ENCODE measurements at regions not wholly inside any gene's neighbourhood (a gene's known extent, or its start where the extent isn't known, plus 50 kb on each side); places are given as distances from the start of the nearest gene placed in this dataset.
"Not testable (repeated sequence)": the region's sequence is repeated elsewhere in the genome, so short reads cannot be mapped to it uniquely, and the experiment has no call there.

GRCh38 chr4:23976423-23976822, 86.6 kb upstream of the PPARGC1A start:
- DNase-seq = no peak

- no peak for DNase-seq
Measured at GRCh38 chr4:23973308-23973855, 83.5 kb upstream of the PPARGC1A start.

- no peak for DNase-seq
Measured at GRCh38 chr4:23972805-23973204, 83.0 kb upstream of the PPARGC1A start.

GRCh38 chr4:23972187-23972586, 82.3 kb upstream of the PPARGC1A start:
- no peak for DNase-seq

- DNase-seq = no peak
Measured at GRCh38 chr4:23970201-23970850, 80.5 kb upstream of the PPARGC1A start.

- no peak for DNase-seq
Measured at GRCh38 chr4:23969635-23970145, 79.8 kb upstream of the PPARGC1A start.

- no peak for DNase-seq
Measured at GRCh38 chr4:23967281-23967680, 77.4 kb upstream of the PPARGC1A start.

GRCh38 chr4:23966725-23967124, 76.9 kb upstream of the PPARGC1A start:
- no peak for DNase-seq

GRCh38 chr4:23962462-23962861, 72.6 kb upstream of the PPARGC1A start:
- DNase-seq = no peak

GRCh38 chr4:23961395-23961794, 71.5 kb upstream of the PPARGC1A start:
- not testable (repeated sequence) for DNase-seq

- no peak for DNase-seq
Measured at GRCh38 chr4:23959396-23960148, 69.7 kb upstream of the PPARGC1A start.

GRCh38 chr4:23958749-23959148, 68.9 kb upstream of the PPARGC1A start:
- DNase-seq = no peak

- DNase-seq = no peak
Measured at GRCh38 chr4:23957465-23957864, 67.6 kb upstream of the PPARGC1A start.

- DNase-seq = peak; percentile 19
Measured at GRCh38 chr4:23956601-23957364, 66.9 kb upstream of the PPARGC1A start.

- no peak for DNase-seq
Measured at GRCh38 chr4:23952258-23952657, 62.4 kb upstream of the PPARGC1A start.

GRCh38 chr4:23947826-23948225, 58.0 kb upstream of the PPARGC1A start:
- DNase-seq = no peak

- DNase-seq = no peak
Measured at GRCh38 chr4:23946299-23946698, 56.5 kb upstream of the PPARGC1A start.

- DNase-seq = peak; percentile 75
Measured at GRCh38 chr4:23945451-23946017, 55.7 kb upstream of the PPARGC1A start.

- not testable (repeated sequence) for DNase-seq
Measured at GRCh38 chr4:23944556-23944955, 54.7 kb upstream of the PPARGC1A start.

- no peak for DNase-seq
Measured at GRCh38 chr4:23943478-23943877, 53.6 kb upstream of the PPARGC1A start.

GRCh38 chr4:23942471-23942870, 52.6 kb upstream of the PPARGC1A start:
- no peak for DNase-seq
